Activated CD8-positive, alpha-beta memory T cell treated with anti-CD3 and anti-CD28 coated beads, Interleukin-2, amount 50 U/mL, for 48 hours (primary cell): ENCODE measurements at regions not wholly inside any gene's neighbourhood (a gene's known extent, or its start where the extent isn't known, plus 50 kb on each side); places are given as distances from the start of the nearest gene placed in this dataset.
A peak's percentile ranks its signal among the peaks of the same experiment; 100 is the strongest.
"Not testable (repeated sequence)": the region's sequence is repeated elsewhere in the genome, so short reads cannot be mapped to it uniquely, and the experiment has no call there.

Experiments
- DNase-seq: peaks from one replicate; pipeline ENCODE4 v3.0.0-alpha.2; 2020

GRCh38 chr12:65741656-65742017 lies 82.6 kb upstream of the HMGA2 start:
- DNase-seq = peak; percentile 55

GRCh38 chr12:65742018-65743010 lies 82.0 kb upstream of the HMGA2 start:
- DNase-seq = peak; percentile 53

- not testable (repeated sequence) for DNase-seq
Observed at GRCh38 chr12:65744236-65744840, 79.9 kb upstream of the HMGA2 start.

- no peak for DNase-seq
Observed at GRCh38 chr12:65747338-65747737, 76.9 kb upstream of the HMGA2 start.

- no peak for DNase-seq
Observed at GRCh38 chr12:65748332-65748731, 76.0 kb upstream of the HMGA2 start.

- DNase-seq = no peak
Observed at GRCh38 chr12:65754290-65754689, 70.0 kb upstream of the HMGA2 start.

GRCh38 chr12:65754744-65755595 lies 69.3 kb upstream of the HMGA2 start:
- DNase-seq = no peak

GRCh38 chr12:65755596-65755978 lies 68.7 kb upstream of the HMGA2 start:
- DNase-seq = no peak

GRCh38 chr12:65756267-65756666 lies 68.0 kb upstream of the HMGA2 start:
- DNase-seq = no peak

GRCh38 chr12:65756956-65757511 lies 67.2 kb upstream of the HMGA2 start:
- peak; percentile 54 for DNase-seq

GRCh38 chr12:65758401-65758800 lies 65.9 kb upstream of the HMGA2 start:
- no peak for DNase-seq

- no peak for DNase-seq
Observed at GRCh38 chr12:65759735-65760134, 64.5 kb upstream of the HMGA2 start.

- no peak for DNase-seq
Observed at GRCh38 chr12:65761301-65761700, 63.0 kb upstream of the HMGA2 start.

GRCh38 chr12:65764325-65764724 lies 60.0 kb upstream of the HMGA2 start:
- DNase-seq = no peak

- no peak for DNase-seq
Observed at GRCh38 chr12:65765436-65765813, 58.9 kb upstream of the HMGA2 start.

- no peak for DNase-seq
Observed at GRCh38 chr12:65769880-65770279, 54.4 kb upstream of the HMGA2 start.
